ENCODE measurements at regions not wholly inside any gene's neighbourhood (a gene's known extent, or its start where the extent isn't known, plus 50 kb on each side); places are given as distances from the start of the nearest gene placed in this dataset.

- H3K27me3 ChIP-seq (ENCODE audit: control insufficient read depth, insufficient read depth, low read length): no peaks in the 10 kb centered on the region
- no peak overlapping the region for H3K4me3 ChIP-seq (ENCODE audit: insufficient read depth, low read depth, low read length)
- DNase-seq: no peak
- H3K36me3 ChIP-seq (replicated peaks; ENCODE audit: control insufficient read depth, insufficient read depth, low read length): no peaks in the 10 kb centered on the region
Observed at GRCh38 chr12:13367973-13368372, 171.4 kb downstream of the EMP1 start.

DNA sequence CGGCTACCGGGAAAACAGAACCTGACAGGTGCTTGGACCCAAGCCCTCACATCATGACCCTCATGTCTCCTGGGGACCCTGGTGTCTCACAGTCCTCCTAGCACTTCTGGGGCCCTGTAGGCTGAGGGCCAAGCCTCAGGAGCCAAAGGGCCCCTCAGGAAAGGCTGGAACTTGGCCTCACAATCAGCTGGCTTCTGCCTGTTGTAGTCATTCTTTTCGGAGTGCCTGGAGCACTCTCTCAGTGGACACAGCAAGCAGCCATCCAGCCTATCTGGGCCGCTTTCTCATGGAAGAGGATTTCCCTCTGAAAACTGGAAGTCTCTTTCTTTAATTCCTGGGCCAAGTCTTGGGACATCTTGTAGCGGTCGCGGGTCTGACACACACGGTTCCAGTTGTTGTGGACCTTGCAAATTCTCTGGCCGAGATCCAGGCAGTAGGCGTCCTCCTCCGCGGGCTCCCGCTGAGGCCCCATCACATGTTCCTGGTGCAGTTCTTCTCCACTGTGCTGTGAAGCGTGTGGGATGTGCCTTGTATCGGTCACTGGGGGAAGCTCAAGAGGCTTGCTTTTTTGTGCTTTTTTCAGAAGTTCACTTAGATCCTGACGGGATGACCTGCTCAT lies 169.3 kb downstream of the EMP1 start:
- Histone ChIP-seq H3K27me3 (ENCODE audit: control insufficient read depth, insufficient read depth, low read length) (no peaks in the 10 kb centered on the region), H3K4me3 (ENCODE audit: insufficient read depth, low read depth, low read length) (no peak overlapping the region), H3K36me3 (replicated peaks; ENCODE audit: control insufficient read depth, insufficient read depth, low read length) (no peaks in the 10 kb centered on the region)
- no peak for DNase-seq

DNA sequence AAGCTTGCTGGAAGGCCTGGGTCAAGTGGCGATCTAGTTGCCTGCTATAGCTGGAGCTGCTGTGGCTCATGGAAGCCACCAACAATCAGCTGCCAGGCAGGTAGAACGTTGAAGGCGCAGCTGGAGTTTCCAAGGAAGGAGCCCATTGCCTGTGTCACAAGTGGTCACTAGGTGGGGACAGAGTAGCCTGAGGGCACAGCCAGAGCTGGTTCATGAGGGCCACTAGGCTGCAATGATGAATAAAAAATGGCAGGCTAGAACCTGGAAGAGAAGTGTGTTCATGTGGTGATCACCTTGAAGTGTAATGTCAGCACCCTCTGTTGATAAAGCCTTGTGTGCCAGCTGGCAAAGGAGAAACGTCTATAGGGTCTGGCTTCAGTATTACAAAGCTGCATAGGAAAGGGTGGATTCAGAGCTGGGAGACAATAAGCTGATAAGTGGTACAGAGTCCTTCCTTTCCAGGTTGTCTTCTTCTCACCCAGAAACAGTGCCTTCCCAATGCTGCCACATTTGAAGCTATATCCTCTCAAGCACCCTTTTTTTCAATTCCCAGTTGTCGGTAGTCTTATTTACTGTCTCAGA lies 165.8 kb downstream of the EMP1 start:
- no peak overlapping the region for H3K4me3 ChIP-seq (ENCODE audit: insufficient read depth, low read depth, low read length)
- no peaks in the 10 kb centered on the region for H3K36me3 ChIP-seq (replicated peaks; ENCODE audit: control insufficient read depth, insufficient read depth, low read length)
- DNase-seq: peak; percentile 68
- no peaks in the 10 kb centered on the region for H3K27me3 ChIP-seq (ENCODE audit: control insufficient read depth, insufficient read depth, low read length)

DNA sequence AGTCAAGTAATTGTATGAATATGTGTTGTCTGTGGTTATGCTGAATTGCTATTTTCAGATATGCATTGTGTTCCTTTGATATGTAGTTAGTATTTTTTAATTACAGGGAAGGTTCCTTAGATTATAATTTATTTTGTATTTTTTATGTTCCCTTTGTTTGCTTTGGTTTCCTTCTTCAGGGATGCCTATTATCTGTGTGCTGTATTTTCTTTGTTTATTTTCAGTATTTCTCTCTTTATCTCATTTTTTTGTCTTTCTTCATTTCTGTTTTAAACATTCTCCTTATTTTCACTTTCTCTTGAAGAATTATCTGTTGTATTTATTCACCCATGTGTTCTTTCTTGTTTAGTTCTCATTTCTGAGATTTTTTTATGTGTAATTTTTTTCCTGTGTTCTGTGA lies 163.1 kb downstream of the EMP1 start:
- H3K36me3 ChIP-seq (replicated peaks; ENCODE audit: control insufficient read depth, insufficient read depth, low read length): no peaks in the 10 kb centered on the region
- no peaks in the 10 kb centered on the region for H3K27me3 ChIP-seq (ENCODE audit: control insufficient read depth, insufficient read depth, low read length)
- H3K4me3 ChIP-seq (ENCODE audit: insufficient read depth, low read depth, low read length): no peak overlapping the region
- DNase-seq: no peak

- Histone ChIP-seq H3K36me3 (replicated peaks; ENCODE audit: control insufficient read depth, insufficient read depth, low read length) (no peaks in the 10 kb centered on the region), H3K4me3 (ENCODE audit: insufficient read depth, low read depth, low read length) (no peak overlapping the region), H3K27me3 (ENCODE audit: control insufficient read depth, insufficient read depth, low read length) (no peaks in the 10 kb centered on the region)
- no peak for DNase-seq
Observed at GRCh38 chr12:13358391-13358905, 161.9 kb downstream of the EMP1 start.

DNA sequence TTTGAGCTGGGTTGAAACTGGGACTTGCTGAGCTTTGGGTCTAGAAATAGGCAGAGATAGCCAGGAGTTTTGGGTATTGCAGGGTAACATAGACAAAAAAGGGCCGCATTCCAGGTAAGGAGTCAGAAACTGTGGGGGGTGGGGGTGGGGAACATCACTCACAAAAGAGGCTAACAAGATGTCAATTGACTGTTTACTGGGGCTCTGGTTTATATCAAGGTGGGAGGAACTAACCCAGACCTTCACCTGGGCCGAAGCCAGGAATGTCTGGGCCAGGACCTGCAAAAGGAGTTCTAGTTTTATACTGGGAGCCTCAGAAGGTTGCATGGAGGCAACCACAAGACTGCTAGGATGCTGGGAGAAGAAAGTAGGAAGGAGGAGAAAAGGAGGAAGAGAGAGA lies 154.4 kb downstream of the EMP1 start:
- H3K27me3 ChIP-seq (ENCODE audit: control insufficient read depth, insufficient read depth, low read length): no peaks in the 10 kb centered on the region
- H3K36me3 ChIP-seq (replicated peaks; ENCODE audit: control insufficient read depth, insufficient read depth, low read length): no peaks in the 10 kb centered on the region
- no peak overlapping the region for H3K4me3 ChIP-seq (ENCODE audit: insufficient read depth, low read depth, low read length)
- no peak for DNase-seq

DNA sequence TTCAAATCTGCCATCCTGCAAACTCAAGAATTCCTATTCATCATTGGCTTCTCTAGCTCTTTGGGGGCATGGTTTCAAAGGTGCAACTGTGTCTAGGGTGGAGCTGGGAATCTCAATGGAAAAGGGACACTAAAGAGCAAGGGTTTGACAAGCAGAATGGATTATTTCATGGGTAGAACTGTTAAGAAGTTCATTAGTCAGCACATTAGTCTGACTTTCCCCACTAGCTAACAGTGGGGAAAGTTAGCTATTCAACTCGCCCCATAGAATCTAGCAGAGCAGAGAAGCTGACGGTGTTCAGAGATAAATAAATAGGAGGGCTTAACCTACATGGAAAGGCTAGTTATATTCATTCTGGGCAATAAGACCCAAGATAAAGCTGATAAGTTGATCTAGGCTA lies 153.9 kb downstream of the EMP1 start:
- no peaks in the 10 kb centered on the region for H3K36me3 ChIP-seq (replicated peaks; ENCODE audit: control insufficient read depth, insufficient read depth, low read length)
- no peak overlapping the region for H3K4me3 ChIP-seq (ENCODE audit: insufficient read depth, low read depth, low read length)
- H3K27me3 ChIP-seq (ENCODE audit: control insufficient read depth, insufficient read depth, low read length): no peaks in the 10 kb centered on the region
- no peak for DNase-seq

DNA sequence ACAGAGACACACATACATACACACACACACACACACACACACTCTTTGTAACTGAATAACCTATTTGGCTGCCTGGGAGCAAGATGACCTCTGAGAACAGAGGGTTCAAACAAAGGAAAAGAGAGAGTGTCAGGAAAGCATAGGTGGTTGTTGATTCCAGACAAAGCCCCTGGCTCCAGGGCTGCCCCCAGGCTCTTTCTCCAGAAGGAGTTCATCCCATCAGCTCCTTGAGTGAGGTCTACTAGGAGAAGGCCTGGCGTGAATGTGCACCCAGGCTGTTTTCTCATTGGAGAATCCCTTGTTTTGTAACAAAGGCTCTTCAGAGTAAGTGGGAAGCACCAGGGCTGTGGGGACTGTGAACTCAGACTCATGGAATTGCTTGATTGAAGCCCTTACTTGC lies 151.9 kb downstream of the EMP1 start:
- Histone ChIP-seq H3K36me3 (replicated peaks; ENCODE audit: control insufficient read depth, insufficient read depth, low read length) (no peaks in the 10 kb centered on the region), H3K27me3 (ENCODE audit: control insufficient read depth, insufficient read depth, low read length) (no peaks in the 10 kb centered on the region), H3K4me3 (ENCODE audit: insufficient read depth, low read depth, low read length) (no peak overlapping the region)
- DNase-seq: no peak

DNA sequence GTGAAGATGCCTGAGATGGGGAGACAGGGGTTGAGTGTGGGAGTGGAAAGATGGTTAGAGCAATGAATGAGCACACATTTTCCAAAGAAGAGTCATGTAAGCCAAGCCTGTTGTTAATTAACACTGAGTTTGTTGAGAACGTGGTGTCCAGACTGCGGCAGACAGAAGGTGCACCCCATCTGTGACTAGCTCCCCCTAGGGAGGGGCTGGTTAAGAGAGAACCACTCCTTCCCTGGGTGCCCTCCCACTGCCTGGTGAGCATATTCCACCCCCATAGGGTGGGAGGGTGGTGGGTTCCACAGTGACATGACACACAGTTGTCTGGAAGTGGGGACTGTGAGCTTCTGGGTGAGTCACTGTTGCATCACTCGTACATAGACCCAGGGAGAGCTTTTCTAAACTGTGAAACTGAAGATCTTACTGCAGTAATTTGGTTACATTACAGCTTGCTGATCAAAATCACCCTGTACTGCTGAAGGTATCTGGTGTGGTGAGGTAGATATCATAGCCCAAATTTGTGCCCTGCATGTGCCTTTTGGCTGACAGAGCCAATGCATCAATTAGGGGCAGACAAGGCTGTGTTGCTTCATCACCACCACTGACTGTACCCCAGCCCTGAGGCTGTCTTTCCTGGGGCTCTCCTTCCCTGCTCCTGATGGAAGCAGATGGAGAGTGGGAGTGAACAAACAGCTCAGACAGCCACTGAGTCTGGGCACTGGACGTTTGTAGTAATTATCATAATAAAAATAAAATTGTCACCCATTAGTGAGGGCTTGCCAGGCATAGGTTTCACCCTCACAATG lies 150.9 kb downstream of the EMP1 start:
- DNase-seq: no peak
- Histone ChIP-seq H3K27me3 (ENCODE audit: control insufficient read depth, insufficient read depth, low read length) (no peaks in the 10 kb centered on the region), H3K36me3 (replicated peaks; ENCODE audit: control insufficient read depth, insufficient read depth, low read length) (no peaks in the 10 kb centered on the region), H3K4me3 (ENCODE audit: insufficient read depth, low read depth, low read length) (no peak overlapping the region)

DNA sequence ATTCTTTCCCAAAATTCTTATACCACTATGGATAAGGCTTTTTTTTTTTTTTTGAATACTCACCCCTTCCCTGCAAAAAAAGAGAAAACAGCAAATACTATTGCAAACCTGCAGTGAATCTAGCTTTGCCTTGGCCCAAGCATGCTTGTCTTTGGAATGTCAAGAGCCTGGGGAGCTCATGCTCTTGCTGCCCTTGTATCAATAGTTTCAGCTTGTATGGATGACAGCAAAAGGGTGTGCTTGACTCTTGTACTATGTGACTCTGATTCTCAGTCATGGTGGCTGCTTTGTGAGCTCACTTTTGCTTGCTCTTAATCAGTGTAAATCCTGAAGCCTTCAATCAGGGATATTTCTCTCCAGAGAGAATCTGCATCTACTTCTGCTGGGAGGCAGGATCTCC lies 149.2 kb downstream of the EMP1 start:
- H3K27me3 ChIP-seq (ENCODE audit: control insufficient read depth, insufficient read depth, low read length): no peaks in the 10 kb centered on the region
- no peak overlapping the region for H3K4me3 ChIP-seq (ENCODE audit: insufficient read depth, low read depth, low read length)
- no peak for DNase-seq
- H3K36me3 ChIP-seq (replicated peaks; ENCODE audit: control insufficient read depth, insufficient read depth, low read length): no peaks in the 10 kb centered on the region

DNA sequence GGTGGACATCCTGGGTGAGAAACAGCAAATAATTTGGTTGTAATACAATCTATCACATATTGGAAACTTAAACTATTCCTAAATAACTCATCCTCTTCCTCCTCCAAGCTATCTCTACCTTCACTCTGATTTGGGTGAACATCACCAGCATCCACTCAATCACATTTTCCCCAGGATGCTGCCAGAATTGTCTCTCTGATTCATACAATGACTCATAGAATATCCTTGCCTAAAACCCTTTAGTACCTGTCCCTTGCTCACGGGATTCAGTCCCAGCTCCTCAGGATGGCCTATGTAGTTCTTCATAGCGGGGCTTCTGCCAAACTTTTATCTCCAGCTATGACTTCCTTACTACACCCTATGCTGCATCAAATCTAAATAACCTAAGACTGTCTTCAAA lies 146.8 kb downstream of the EMP1 start:
- Histone ChIP-seq H3K27me3 (ENCODE audit: control insufficient read depth, insufficient read depth, low read length) (no peaks in the 10 kb centered on the region), H3K4me3 (ENCODE audit: insufficient read depth, low read depth, low read length) (no peak overlapping the region), H3K36me3 (replicated peaks; ENCODE audit: control insufficient read depth, insufficient read depth, low read length) (no peaks in the 10 kb centered on the region)
- DNase-seq: no peak

DNA sequence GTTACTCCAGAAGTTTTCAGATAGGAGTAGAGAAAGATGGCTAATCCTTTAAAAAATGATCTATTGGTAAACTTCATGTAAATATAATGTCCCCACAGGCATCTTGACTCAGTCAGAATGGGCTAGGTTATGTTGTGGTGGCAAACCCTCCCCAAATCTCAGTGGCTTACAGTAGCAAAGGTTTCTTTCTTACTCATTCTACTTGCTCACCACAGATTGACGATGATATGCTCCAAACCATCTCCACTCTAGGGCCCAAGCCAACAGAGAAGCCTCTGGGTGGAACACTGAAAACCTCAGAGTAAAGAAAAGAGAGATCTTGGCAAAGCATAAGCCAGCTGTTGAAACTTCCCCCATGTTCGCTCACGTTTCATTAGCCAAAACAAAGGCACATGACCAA lies 146.4 kb downstream of the EMP1 start:
- no peak for DNase-seq
- H3K36me3 ChIP-seq (replicated peaks; ENCODE audit: control insufficient read depth, insufficient read depth, low read length): no peaks in the 10 kb centered on the region
- H3K27me3 ChIP-seq (ENCODE audit: control insufficient read depth, insufficient read depth, low read length): no peaks in the 10 kb centered on the region
- no peak overlapping the region for H3K4me3 ChIP-seq (ENCODE audit: insufficient read depth, low read depth, low read length)

GRCh38 chr12:13340149-13340548 lies 143.6 kb downstream of the EMP1 start:
- no peak for DNase-seq
- H3K27me3 ChIP-seq (ENCODE audit: control insufficient read depth, insufficient read depth, low read length): no peaks in the 10 kb centered on the region
- H3K4me3 ChIP-seq (ENCODE audit: insufficient read depth, low read depth, low read length): no peak overlapping the region
- no peaks in the 10 kb centered on the region for H3K36me3 ChIP-seq (replicated peaks; ENCODE audit: control insufficient read depth, insufficient read depth, low read length)

DNA sequence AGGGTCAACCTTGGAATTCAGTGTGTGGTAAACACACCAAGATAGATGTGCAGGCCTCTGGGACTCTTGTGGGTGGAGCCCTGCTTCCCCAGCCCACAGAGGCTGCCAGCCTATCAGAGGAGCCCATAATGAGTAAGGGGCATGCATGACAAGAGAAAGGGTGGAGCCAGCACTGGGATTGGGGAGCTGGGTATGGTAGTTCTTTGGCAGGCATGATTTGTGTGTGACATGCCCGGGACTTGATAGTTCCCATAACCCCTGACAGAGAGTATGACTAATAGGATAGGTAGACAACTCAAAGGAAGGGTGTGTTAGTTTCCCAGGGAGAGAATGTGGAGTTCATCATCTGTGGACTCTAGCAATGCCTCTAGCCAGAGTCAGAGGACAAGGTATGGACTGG lies 143.0 kb downstream of the EMP1 start:
- no peak overlapping the region for H3K4me3 ChIP-seq (ENCODE audit: insufficient read depth, low read depth, low read length)
- no peaks in the 10 kb centered on the region for H3K36me3 ChIP-seq (replicated peaks; ENCODE audit: control insufficient read depth, insufficient read depth, low read length)
- no peak for DNase-seq
- no peaks in the 10 kb centered on the region for H3K27me3 ChIP-seq (ENCODE audit: control insufficient read depth, insufficient read depth, low read length)

GRCh38 chr12:13339091-13339490 lies 142.6 kb downstream of the EMP1 start:
- DNase-seq: no peak
- no peak overlapping the region for H3K4me3 ChIP-seq (ENCODE audit: insufficient read depth, low read depth, low read length)
- no peaks in the 10 kb centered on the region for H3K27me3 ChIP-seq (ENCODE audit: control insufficient read depth, insufficient read depth, low read length)
- H3K36me3 ChIP-seq (replicated peaks; ENCODE audit: control insufficient read depth, insufficient read depth, low read length): no peaks in the 10 kb centered on the region
